GM12872 (cell line): ENCODE measurements at regions not wholly inside any gene's neighbourhood (a gene's known extent, or its start where the extent isn't known, plus 50 kb on each side); places are given as distances from the start of the nearest gene placed in this dataset.

ENCODE experiments used
- TF ChIP-seq, protein P1 (sequence below): IDR thresholded peaks from 3 replicates; pipeline ENCODE4 v1.5.1; 2011; ENCODE audit warnings: low read depth, mild to moderate bottlenecking, low read length, moderate library complexity; ENCODE audit not compliant: insufficient read depth

GRCh38 chr2:129008881-129009554 lies 690.4 kb upstream of the HS6ST1 start:
- TF ChIP-seq, protein P1, sequence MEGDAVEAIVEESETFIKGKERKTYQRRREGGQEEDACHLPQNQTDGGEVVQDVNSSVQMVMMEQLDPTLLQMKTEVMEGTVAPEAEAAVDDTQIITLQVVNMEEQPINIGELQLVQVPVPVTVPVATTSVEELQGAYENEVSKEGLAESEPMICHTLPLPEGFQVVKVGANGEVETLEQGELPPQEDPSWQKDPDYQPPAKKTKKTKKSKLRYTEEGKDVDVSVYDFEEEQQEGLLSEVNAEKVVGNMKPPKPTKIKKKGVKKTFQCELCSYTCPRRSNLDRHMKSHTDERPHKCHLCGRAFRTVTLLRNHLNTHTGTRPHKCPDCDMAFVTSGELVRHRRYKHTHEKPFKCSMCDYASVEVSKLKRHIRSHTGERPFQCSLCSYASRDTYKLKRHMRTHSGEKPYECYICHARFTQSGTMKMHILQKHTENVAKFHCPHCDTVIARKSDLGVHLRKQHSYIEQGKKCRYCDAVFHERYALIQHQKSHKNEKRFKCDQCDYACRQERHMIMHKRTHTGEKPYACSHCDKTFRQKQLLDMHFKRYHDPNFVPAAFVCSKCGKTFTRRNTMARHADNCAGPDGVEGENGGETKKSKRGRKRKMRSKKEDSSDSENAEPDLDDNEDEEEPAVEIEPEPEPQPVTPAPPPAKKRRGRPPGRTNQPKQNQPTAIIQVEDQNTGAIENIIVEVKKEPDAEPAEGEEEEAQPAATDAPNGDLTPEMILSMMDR = no peak

- TF ChIP-seq, protein P1 = no peak
Measured at GRCh38 chr2:129009555-129010146, 691.0 kb upstream of the HS6ST1 start.

DNA sequence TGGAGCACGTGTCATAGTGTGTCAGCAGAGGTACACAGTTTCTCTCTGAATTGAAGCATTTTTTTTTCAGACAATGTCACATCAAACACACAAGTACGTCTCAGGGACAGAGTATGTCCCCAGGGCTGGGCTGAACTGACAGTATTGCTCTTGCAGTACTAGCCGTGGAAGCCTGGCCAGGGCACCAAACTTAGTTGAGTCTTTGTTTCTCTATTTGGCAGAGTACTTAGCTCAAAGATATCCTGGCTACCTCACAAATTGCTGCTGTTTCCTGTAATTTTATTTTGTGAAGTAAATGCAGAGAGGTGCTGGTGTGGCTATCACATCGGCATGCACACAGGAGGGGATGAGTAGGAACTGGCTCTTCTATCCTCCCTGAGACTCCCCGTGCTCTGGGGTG lies 691.6 kb upstream of the HS6ST1 start:
- TF ChIP-seq, protein P1 = no peak

DNA sequence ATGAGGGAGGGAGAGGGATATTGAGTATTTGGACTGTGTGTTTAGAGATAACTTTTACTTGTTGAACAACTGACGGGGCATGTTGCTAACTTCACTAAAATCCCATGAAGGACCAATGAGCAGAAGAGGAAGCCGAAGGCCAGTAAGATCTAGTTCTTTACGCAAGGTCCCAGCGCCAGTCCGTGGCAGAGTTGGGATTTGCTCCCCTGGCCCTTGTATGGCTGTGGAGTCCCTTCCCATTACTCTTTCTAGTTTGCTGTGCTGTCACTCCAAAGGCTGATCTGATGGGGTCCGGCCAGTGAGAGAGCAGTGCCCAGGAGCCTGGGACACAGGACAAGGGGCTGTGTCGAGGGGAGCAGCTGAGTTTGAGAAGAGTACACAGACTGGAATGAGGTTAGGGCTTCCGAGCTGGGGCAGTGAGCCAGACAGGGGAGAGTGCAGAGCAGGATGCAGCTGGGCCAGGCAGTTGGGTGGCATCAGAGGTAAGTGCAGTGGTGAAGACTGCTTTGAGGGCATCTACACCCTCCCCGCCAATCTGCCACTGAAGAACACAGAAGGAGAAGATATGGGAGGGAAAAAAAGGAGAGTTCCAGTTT lies 692.9 kb upstream of the HS6ST1 start:
- TF ChIP-seq, protein P1 = no peak

- TF ChIP-seq, protein P1 = no peak
Measured at GRCh38 chr2:129014432-129014831, 695.8 kb upstream of the HS6ST1 start.

GRCh38 chr2:129015397-129016285 lies 697.0 kb upstream of the HS6ST1 start:
- TF ChIP-seq, protein P1 = no peak

- TF ChIP-seq, protein P1 = no peak
Measured at GRCh38 chr2:129016972-129017371, 698.3 kb upstream of the HS6ST1 start.
